RPMI8226 (cell line): ENCODE measurements at regions not wholly inside any gene's neighbourhood (a gene's known extent, or its start where the extent isn't known, plus 50 kb on each side); places are given as distances from the start of the nearest gene placed in this dataset.

Experiments used
- DNase-seq: peaks from one replicate; pipeline ENCODE4 v3.0.0-alpha.2; 2015

DNA sequence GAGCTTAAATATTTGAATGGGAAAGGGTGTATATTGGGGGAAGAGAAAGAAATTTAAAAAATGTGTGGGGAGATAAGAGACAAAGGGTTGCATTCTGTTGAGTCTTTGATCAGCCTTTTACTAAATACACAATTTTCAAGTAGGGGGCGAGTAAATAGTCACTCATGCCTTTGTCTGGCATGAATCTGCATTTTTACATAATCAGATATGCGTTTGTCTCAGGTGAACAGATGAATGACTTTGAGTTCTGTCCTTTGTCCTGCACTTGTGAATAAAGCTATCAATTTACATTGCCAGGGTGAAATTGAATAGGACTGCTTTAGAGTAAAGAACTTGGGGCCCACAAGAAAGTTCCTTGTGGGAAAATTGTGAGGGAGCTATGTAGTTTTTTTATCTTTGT is 523.6 kb upstream of the LUZP2 start:
- no peak for DNase-seq

DNA sequence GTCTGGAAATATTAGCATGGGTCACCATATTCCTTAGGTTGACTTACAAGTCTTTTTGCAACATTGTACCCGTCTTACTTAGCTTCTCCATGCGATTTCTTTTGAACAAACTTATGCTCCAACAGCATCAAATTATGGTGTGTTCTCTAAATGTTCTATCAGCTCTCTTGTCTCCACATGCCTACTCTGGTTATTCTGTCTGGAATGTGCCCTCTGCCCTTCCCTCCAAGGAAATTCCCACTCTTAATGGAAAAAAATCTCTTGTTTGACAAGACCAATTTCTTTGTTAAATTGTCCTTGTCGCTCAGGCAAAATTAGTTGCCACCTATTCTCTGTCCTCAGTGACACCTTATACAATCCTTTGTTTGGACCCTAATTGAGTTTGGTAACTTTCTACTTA is 522.8 kb upstream of the LUZP2 start:
- no peak for DNase-seq

DNA sequence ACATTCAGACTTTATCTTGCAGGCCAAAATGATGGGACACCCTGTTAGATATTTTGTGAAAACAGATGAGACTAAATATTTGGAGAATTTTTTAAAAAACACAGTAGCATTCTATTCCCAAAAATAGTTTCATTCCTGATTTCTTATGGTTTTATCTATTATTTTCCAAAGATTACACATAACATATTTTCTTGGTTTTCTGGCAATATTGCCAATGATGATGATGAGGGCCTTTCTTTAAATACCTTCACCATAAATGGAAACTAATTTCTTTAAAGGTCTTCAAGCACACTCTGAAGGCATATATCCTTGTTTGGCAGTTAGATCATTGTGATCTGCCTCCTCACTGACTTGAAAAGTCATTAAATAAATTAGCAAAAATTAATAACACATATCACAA is 522.3 kb upstream of the LUZP2 start:
- DNase-seq: no peak

DNA sequence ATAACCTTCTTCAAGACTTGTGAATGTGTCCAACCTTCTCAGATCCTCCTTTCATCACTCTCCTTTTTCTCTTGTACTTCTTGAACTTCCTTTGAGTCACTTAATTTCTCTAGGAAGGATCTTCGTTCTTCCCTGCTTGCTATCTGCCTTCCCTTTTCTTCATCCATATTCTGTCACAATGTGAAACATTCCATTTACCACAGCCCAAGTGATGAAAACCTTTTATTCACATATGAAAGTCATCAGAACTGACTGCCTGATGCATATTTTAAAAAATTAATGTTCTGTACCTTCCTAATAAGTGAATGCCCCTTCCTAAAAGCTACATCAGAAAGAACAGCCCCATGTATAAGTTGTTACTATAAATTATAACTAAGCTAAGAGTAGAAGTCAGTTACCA is 520.4 kb upstream of the LUZP2 start:
- DNase-seq: no peak

DNA sequence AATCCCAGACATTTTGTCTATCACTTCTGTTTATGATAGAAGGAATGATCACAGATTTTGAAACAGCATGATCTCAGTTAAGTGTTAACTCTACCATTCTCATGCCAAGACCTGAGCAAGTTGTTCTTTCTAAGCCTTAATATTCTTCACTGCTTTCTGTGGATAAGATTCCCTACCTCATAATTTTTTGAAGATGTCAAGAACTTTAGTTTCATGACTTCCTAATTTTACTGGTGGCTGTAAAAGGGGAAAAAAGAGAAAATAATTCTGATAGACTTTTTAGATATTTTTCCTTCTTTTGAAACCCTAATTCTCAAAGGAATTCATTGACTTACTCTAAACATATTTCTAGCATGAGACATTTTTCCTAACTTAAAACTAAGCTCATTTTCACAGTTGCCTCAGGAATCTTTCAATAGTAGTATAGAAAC is 520.0 kb upstream of the LUZP2 start:
- DNase-seq: no peak

DNA sequence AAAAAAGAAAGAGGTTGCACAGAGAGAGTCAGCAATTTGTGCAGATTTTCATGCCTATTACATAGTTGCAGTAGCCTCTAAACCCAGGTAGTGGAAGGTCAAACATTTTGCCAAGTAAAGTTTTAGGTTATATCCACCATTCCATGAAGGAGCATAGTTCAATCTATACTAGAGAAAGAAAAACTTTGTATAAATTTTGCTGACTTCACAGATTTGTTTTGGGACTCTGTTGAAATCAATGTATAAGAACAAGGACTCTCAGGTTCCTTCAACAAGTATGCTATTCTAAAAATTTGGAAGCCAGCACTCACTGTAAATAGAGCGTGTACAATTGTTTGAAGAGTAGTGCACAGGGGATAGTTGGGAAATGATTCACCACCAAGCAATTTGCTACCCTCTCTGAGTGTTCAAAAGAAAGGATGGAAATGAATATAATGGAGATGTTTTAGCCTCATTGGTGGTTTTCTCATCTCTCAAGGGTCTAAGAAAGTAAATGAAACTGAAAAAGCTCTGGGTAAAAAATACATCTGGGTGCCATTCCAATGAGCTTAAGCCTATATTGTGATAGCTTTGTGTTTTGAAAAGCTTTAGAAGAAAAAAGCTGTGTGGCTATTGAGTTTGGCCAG is 508.4 kb upstream of the LUZP2 start:
- no peak for DNase-seq

DNA sequence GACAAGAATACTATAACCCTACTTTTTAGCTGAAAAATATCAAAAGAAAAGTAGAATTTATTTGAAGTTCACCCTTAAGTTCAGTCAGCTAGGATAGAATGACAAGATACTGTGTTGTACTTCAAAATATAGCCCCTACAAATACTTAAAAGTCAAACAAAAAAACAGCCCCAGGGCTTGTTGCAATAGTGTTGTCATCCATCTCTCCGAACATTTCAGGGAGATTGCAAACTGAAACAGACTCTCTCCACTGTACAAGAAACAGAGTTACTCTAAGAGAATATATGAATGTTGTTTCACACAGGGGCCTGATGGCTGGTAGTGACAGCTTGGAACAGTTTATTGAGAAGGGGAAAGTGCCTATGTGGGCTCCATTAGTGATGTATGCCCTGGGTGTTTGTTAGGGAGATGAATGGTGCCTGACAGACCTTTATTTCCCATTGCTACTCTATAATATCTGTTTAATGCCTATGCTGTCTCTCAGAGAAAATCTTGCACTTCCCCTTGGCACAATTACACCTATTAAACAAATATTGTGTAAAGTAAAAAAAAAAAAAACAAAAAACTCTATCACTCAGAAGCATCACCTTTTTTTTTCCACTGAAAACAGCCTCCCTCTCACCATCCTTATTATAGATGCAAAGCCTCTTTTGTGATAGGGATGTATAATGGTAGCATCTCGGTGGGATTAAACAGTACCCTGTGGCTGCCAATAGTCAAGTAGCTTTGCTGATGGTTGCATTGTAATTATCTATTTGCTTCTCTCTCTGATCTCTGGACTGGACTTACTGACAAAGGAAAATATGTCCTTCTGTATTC is 506.3 kb upstream of the LUZP2 start:
- DNase-seq: no peak

DNA sequence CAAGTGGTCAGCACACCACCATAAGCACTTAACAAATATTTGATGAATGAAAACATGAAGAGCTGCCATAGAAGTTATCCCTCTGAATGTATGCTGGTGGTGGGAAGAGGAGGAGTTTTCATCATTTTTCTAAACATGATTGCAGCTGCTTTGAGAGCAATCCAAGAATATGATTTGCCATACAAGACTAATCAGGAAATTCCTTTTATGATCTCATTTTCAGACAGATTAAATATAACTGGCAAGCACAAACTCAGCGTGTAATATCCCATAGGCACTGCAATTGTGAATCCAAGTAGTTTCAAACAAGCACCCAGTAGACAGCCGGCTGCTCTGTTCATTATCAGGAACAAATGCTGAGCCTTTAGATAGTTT is 505.7 kb upstream of the LUZP2 start:
- DNase-seq: no peak

DNA sequence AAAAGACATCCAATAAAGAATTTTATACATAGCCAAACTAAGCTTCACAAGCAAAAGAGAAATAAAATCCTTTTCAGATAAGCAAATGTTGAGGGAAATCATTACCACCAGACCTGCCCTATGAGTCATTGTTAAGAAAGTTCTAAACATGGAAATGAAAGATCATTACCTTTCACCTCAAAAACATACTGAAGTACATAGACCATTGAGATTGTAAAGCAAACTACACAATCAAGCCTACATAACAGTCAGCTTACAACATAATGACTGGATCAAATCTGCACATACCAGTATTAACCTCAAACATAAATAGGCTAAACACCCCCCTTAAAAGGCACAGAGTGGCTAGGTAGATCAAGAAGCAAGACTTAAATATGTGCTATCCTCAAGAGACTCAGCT is 501.0 kb upstream of the LUZP2 start:
- DNase-seq: no peak

DNA sequence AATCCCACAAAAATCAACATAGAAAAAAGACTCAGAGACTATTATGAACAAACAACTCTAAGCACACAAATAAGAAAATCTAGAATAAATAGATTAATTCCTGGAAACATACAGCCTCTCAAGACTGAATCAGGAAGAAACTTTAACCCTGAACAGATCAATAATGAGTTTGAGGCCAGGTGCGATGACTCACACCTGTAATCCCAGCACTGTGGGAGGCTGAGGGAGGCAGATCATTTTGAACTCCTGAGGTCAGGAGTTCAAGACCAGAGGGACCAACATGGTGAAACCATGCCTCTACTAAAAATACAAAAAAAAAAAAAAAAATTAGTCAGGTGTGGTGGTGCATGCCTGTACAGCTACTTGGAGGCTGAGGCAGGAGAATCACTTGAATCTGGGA is 499.5 kb upstream of the LUZP2 start:
- DNase-seq: no peak

DNA sequence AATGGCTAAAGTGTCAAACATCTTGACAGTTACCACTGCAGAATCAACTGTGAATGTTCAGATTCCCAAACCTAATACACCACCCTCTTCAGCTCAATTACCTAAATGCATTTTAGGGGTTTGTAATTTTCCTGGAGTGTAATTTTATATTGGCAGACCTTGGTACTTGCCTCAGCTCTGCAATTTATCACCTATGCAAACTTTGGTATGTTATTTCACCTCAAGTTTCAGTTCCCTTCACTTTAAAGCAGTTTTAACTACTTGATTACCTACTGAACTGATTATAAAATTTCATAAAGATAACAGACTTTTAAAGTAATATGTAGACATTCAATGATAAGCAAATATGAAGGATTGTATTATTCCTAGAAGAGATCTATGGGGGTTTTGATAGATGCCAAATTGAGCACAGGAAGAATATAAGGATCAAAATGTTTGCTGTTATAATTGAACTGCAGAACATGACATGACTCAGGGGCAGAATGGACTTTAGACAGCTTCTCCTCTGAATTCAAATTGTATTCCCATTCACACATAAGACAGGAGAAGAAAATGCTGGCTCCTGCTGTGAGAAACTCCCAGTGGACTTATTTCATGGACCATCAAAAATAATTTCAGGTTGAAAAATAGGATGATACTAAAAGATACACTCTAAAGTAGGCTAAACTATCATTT is 491.5 kb upstream of the LUZP2 start:
- no peak for DNase-seq

DNA sequence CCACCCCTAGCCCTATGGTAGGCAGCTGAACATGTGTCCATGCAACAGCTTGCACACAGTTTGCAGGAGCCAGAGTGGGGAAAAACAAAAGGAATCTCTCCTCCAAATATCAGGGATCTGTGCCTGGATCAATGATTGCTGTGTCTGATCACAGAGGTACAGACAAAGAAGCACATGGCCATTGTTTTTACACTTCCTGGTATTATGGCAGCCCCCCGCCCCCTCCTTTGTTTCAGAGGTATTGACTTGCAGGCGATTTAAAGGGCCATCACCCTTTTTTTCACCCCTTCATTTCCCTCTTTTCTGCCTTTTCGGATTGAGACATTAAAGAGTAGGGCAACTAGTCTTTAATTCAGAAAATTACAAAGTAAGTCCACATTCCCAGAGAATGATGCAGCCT is 453.0 kb upstream of the LUZP2 start:
- no peak for DNase-seq

DNA sequence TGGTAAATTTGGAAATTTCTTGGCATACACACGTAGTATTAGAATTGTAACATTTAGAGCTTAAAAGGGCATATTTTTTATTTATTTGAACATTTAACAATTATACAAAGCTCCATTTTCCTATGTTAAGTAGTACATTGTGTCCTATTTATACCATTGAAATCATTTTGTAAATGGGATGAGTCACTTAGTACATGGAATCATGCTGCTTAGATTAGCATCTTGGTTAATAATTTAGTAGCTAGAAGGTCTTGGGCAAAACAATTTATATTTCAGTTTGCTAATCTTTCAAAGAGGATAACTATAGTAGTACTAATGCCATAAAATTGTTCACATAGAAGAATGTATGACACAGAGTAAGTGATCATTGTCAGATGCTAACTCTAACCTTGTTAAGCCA is 450.1 kb upstream of the LUZP2 start:
- DNase-seq: no peak

DNA sequence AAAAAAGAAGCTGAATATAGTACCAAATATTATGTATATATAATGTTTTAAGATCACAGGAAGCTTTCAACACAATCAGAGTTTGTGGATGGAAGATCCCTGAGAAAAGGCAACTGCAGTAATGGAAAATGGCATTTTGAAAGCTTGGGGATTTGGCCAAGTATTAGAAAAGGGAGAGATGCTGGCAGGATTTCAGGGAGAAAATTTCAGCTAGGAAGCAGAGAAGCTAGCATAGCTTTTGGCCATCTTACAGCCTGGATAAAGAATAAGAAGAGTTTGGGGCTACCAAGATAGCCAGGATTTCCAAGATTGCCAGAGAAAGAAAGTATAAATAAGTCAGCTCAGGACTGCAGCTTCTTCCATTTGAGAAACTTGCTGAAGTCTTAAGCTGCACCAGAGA is 440.8 kb upstream of the LUZP2 start:
- DNase-seq: no peak

DNA sequence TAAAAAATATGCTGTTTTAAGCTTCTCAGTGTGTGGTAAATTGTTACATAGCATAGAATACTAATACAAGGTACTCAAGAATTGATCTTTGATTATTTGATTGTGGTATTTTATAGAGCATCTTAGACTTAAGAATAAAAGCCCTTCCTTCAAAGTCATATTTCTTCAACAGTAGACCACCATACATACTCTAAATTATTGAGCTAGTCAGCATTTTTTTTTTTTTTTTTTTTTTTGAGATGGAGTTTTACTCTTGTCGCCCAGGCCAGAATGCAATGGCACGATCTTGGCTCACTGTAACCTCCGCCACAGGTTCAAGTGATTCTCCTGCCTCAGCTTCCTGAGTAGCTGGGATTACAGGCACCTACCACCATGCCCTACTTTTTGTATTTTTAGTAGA is 436.7 kb upstream of the LUZP2 start:
- DNase-seq: no peak

DNA sequence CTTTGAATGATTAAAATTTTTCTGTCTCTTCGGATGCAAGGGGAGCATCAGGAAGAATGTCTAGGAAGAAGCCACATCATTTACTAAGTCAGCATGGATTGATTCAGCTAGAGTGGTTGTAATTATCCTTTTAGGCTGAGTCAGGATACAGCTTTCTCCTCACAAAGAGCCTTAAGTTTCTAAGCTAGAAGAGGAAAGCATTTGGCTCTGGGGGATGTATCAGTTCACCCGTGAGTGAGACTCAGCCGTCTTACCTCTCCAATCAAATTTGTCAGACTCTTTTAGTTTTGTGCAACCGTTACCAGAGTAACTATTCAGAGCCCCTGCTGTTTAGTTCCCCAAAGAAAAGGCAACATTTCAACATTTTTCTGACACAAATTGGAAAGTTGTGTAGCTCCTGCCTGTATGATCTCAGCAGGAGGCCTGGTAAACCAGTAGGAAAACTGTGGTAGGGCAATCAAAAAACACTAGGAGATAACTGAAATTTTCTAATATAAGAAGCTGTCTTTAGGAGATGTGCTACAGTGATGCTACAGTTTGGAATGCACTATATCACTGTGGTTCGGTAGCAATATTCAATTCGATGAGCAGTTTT is 432.4 kb upstream of the LUZP2 start:
- no peak for DNase-seq

DNA sequence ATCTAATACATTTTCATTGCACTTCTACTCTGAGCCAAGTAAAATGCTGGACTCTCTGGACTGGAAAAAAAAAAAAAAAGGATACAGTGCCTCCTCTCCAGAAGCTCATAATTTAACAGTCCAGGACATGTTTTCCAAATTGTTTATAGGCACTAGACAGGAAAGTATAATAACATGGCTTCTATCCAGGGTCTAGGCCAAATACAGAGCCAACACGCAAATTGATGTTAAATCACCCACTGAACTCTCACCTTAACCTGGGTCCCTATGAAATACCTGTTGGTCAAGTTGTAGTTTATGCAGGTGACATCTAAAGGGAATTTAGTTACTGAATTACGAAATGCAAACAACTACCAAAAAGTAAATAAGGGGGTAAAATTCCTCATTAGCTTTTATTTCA is 428.7 kb upstream of the LUZP2 start:
- no peak for DNase-seq

DNA sequence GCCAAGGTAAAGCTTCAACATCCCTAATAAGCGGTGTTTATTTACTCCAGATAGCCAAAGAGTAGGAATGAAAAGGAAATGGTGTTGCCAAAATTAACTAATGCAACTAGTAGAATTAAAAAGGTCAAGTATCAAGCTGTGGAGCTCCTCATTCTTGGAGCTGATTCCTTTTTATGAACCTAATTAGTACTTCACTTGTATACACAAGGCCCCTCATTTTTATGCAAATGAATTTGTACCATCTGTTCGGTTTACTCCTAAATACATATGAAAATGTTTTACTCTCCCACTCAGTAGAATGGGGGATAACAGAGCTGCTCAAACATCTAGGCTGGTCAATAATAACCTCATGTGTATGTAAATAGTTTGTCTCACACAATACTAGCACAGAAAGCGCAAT is 426.4 kb upstream of the LUZP2 start:
- no peak for DNase-seq

DNA sequence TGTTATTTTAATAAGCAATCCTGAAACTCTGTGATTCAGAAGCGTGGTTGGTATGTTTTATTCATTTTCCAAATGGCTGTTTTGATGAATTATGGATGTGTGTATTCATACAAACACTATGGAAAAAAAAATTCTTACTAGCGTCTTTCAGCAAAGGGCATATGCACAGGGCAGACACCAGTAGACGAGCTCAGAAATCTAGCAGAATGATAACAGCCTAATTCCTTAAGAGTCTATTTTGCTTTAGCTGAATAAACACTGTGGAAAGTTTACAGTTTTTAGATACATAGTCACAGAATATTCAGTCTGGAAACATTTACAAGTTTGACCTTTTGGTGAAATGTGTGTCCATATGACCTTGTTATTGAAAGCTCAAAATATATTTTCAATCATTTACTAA is 418.8 kb upstream of the LUZP2 start:
- DNase-seq: no peak

DNA sequence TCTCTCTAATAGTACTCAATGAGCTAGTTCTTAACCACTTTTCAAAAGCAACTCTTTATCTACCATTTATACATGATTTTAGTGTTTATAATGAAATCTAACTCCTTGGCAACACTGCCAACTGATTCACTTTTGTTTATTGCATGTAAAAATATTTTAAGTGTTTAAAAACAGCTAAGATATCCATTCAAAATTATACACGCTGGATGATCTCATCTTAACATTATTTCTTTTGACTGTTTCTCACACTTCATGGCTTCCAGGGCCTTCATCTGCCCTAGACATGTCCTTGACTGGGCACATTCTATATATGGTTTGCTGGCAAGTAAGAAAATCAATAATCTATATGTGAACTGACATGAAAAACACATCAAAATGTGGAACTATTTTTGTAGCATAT is 414.6 kb upstream of the LUZP2 start:
- DNase-seq: no peak

DNA sequence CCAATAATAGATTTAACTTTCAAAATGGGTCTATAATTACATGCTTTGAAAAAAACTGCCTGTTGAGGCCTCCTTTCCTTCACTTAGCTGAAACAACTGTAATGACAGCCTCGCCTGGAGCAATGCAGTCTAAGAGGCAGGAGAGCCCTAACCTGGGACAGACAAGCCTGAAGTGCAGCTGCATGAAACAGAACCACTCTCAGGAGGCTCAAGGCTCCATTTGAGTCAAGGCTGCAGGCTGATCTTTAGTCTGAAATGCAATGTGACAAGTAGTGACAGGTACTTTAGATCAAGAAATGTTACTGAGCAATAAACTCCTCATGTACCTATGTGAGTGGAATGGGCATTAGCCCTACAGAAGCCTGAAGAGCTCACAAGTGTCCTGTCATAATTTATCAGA is 414.0 kb upstream of the LUZP2 start:
- no peak for DNase-seq

DNA sequence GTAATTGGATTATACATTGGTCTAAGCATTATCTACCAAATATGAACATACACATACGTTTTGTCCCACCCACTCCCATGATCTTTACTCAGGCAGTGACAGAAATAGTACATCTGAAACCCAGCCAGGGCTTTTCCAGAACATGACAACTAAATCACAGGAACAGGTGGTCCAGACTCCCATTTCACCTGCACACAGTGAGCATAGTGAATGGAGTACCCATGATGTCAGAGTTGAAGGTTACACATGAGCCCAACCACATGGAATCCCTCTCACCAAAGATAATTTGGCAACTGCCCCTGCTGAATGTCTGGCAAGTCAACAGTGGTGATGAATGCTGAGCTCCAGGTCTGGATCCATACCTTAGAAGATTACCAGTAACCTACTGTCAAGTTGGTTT is 411.9 kb upstream of the LUZP2 start:
- no peak for DNase-seq

DNA sequence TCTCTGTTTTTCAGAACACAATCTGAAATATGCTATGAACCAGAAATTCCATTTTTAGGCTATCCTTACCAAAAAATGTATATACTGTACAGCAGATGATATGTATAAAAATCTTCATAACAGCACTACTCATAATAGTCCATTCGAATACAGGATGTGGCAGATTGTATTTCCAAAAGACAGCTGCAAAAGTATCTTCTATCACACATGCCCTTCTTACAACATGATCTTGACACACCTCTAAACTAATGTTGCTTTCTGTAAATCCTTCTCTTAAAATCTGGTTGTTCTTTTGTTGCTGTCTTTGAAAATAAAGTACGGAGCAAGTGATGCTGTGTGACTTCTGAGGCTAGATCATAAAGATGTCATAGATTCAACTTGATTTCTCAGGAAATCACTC is 409.9 kb upstream of the LUZP2 start:
- no peak for DNase-seq

DNA sequence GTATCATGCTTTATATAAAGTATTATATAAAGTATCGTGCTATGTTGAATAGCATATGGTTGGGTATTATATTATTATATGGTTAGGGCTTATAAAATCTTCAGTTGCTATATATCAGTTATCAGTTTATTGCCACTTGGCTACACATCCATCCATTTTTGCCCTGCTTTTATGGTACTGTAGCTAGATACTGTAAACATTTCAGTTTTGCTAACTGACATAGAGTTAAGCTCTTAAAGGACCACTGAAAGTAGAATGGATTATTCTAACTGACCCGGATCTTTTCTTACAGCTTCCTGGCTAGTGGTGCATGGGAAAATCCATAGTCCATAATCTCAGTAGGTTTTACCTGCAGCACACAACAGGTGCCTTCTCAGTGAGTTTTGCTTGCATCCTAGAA is 405.3 kb upstream of the LUZP2 start:
- no peak for DNase-seq
